ENCODE measurements at regions not wholly inside any gene's neighbourhood (a gene's known extent, or its start where the extent isn't known, plus 50 kb on each side); places are given as distances from the start of the nearest gene placed in this dataset.

- no peak for TF ChIP-seq ZNF462 (CRISPR knock-in tag; IDR thresholded peaks at IDR 0.05)
- no peak for TF ChIP-seq POLR2AphosphoS5 (IDR thresholded peaks at IDR 0.05; ENCODE audit: low read depth)
- TF ChIP-seq ZNF331 (CRISPR knock-in tag; IDR thresholded peaks at IDR 0.05; ENCODE audit: low read depth): no peak
- no peak for TF ChIP-seq JUNB (IDR thresholded peaks at IDR 0.05; ENCODE audit: unreplicated experiment)
- TF ChIP-seq EZH2phosphoT487 (IDR thresholded peaks at IDR 0.05; ENCODE audit: unreplicated experiment): no peak
- no peak for TF ChIP-seq CREB1 (CRISPR knock-in tag; IDR thresholded peaks at IDR 0.05; ENCODE audit: low read depth)
These were observed 1255.2 kb downstream of the CNTNAP5 start (continued) for GRCh38 chr2:125280265-125280664.

DNA sequence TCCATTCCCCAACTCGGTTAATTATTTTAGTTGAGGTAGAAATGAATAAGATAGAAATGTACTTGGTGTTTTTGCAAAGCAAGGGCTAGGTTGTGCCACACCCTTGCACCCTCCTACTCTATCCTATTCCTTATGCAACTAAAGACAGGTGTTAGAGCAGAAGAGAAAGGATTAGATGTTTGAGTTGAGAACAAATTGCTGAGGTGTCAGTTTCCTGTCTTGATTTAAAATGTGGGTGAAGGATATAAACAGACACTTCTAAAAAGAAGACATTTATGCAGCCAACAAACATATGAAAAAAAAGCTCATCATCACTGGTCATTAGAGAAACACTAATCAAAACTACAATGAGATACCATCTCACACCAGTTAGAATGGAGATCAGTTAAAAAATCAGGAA is 1256.2 kb downstream of the CNTNAP5 start:
- no peak for ATAC-seq
- no peak overlapping the region for H3K4me2 ChIP-seq
- no peaks in the 10 kb centered on the region for H3K4me1 Mint-ChIP-seq
- TF ChIP-seq, protein P1, sequence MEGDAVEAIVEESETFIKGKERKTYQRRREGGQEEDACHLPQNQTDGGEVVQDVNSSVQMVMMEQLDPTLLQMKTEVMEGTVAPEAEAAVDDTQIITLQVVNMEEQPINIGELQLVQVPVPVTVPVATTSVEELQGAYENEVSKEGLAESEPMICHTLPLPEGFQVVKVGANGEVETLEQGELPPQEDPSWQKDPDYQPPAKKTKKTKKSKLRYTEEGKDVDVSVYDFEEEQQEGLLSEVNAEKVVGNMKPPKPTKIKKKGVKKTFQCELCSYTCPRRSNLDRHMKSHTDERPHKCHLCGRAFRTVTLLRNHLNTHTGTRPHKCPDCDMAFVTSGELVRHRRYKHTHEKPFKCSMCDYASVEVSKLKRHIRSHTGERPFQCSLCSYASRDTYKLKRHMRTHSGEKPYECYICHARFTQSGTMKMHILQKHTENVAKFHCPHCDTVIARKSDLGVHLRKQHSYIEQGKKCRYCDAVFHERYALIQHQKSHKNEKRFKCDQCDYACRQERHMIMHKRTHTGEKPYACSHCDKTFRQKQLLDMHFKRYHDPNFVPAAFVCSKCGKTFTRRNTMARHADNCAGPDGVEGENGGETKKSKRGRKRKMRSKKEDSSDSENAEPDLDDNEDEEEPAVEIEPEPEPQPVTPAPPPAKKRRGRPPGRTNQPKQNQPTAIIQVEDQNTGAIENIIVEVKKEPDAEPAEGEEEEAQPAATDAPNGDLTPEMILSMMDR (conservative IDR thresholded peaks at IDR 0.05; ENCODE audit: low read depth in 2 of 2): no peak
- TF ChIP-seq JUNB (IDR thresholded peaks at IDR 0.05; ENCODE audit: unreplicated experiment): no peak
- no peak for TF ChIP-seq ZNF462 (CRISPR knock-in tag; IDR thresholded peaks at IDR 0.05)

More for the DNA sequence above, 1256.2 kb downstream of the CNTNAP5 start:
- H3K36me3 Mint-ChIP-seq (ENCODE audit: low read depth): no peaks in the 10 kb centered on the region; the same call in 2 of the 3 replicates
- H3K4me1 ChIP-seq (ENCODE audit: insufficient read depth): no peaks in the 10 kb centered on the region
- H3K36me3 ChIP-seq (ENCODE audit: insufficient read depth): no peaks in the 10 kb centered on the region
- H2AFZ ChIP-seq: no peak overlapping the region
- no peaks in the 10 kb centered on the region for H3K27me3 Mint-ChIP-seq (ENCODE audit: insufficient read depth, low read depth, poor library complexity)
- DNase-seq (ENCODE audit: low spot score): no peak
- H3K9me2 ChIP-seq (ENCODE audit: insufficient read depth): no peaks in the 10 kb centered on the region
- H3K79me2 ChIP-seq (replicated peaks; ENCODE audit: insufficient read depth): no peaks in the 10 kb centered on the region
- no peaks in the 10 kb centered on the region for H3F3A ChIP-seq (replicated peaks; ENCODE audit: low read depth)
- no peak overlapping the region for H3K4me3 Mint-ChIP-seq
- H3K27me3 ChIP-seq (ENCODE audit: insufficient read depth): no peaks in the 10 kb centered on the region
- no peaks in the 10 kb centered on the region for H4K20me1 ChIP-seq (replicated peaks; ENCODE audit: insufficient read depth)
- H3K9me3 Mint-ChIP-seq: no peaks in the 10 kb centered on the region
- H3K4me3 ChIP-seq: no peak overlapping the region
- no peak overlapping the region for H3K27ac ChIP-seq (ENCODE audit: low read depth)
- no peak overlapping the region for H3K27ac Mint-ChIP-seq
